ENCODE measurements at regions not wholly inside any gene's neighbourhood (a gene's known extent, or its start where the extent isn't known, plus 50 kb on each side); places are given as distances from the start of the nearest gene placed in this dataset.

GRCh38 chr12:123075646-123076171 is 75.2 kb downstream of the PITPNM2 start:
- no peaks in the 10 kb centered on the region for H3K36me3 Mint-ChIP-seq
- DNase-seq = peak; percentile 88
- H3K27ac Mint-ChIP-seq = peak overlapping the region; percentile 95
- peaks cover 41% of the 10 kb centered on the region for H3K4me1 Mint-ChIP-seq (ENCODE audit: low read depth)
- intact Hi-C loops (cut with micrococcal nuclease) = loop anchor here (1.0 to 5.0 kb wide), 12 partner anchors 32 to 640 kb away; partner anchors contain the start of genes ARL6IP4, MPHOSPH9, MTRFR and OGFOD2
- no peaks in the 10 kb centered on the region for H3K27me3 Mint-ChIP-seq
- POLR2A ChIA-PET = interaction anchor here (0.6 to 2.3 kb wide), 10 partner anchors 14 to 549 kb away, joined by 3 to 10 read pairs (median 5); partner anchors contain the start of genes KNTC1, MPHOSPH9, MTRFR and OGFOD2
- peak overlapping the region; percentile 68 for H3K4me3 Mint-ChIP-seq
- CTCF ChIA-PET = interaction anchor here (0.7 to 2.3 kb wide), 14 partner anchors 10 to 162 kb away, joined by 3 to 30 read pairs (median 4); partner anchors contain the start of genes MPHOSPH9, OGFOD2 and PITPNM2
- H3K9me3 Mint-ChIP-seq = no peaks in the 10 kb centered on the region

- intact Hi-C loops (cut with micrococcal nuclease) = loop anchor here (2.0 to 5.0 kb wide), 2 partner anchors 94 to 188 kb away; partner anchors contain the start of gene ARL6IP4
- peak overlapping the region; percentile 95 for H3K27ac Mint-ChIP-seq
- H3K4me3 Mint-ChIP-seq = peak overlapping the region; percentile 68
- DNase-seq = peak; percentile 22
- ChIA-PET POLR2A (interaction anchor here (0.6 to 2.3 kb wide), 7 partner anchors 10 to 548 kb away, joined by 3 to 10 read pairs (median 5); partner anchors contain the start of genes KNTC1, MPHOSPH9, MTRFR and RSRC2), CTCF (interaction anchor here (0.7 to 2.3 kb wide), 14 partner anchors 9 to 163 kb away, joined by 3 to 30 read pairs (median 4); partner anchors contain the start of genes MPHOSPH9, OGFOD2 and PITPNM2)
- no peaks in the 10 kb centered on the region for H3K9me3 Mint-ChIP-seq
- H3K27me3 Mint-ChIP-seq = no peaks in the 10 kb centered on the region
- H3K36me3 Mint-ChIP-seq = no peaks in the 10 kb centered on the region
- peaks cover 41% of the 10 kb centered on the region for H3K4me1 Mint-ChIP-seq (ENCODE audit: low read depth)
Observed at GRCh38 chr12:123075087-123075645, 75.7 kb downstream of the PITPNM2 start.

DNA sequence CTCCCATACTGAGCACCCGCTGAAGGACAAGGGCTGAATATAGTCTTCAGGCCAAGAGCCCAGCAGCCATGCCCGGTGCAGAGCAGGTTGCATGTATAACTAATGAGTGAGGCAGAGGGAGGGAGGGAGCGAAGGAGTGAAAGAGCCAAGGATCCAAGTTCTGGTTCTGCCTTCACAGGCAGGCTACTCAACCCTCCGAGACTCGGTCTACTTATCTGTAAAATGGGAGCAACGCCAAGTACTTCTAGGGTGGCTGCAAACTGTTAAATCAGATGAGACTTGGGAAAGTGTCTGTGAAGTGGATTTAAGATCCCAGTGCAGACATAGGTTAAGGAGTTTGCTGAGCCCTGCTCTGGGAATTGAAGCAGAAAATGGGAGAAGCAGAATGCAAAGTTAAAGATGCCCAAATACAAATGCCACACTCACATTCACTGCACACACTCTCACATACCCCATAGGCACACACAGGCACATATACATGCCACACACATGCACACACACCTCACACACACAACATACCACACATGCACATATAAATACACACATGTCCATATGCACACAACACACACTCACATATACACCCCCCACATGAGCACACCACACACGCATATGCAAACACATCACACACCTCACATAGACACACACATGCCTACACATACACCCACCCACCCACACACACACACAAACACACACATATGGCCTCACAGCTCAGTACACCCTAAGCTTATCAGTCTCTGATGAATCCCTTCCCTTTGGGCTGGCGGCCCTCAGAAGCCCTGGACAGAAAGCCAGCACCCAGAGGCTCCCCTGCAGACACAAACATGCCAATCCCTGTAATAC is 76.7 kb downstream of the PITPNM2 start:
- intact Hi-C loops (cut with micrococcal nuclease) = loop anchor here (2.0 kb wide), 1 partner anchor 93 kb away; the partner anchor contains the start of gene ARL6IP4
- H3K27ac Mint-ChIP-seq = no peak overlapping the region
- CTCF ChIA-PET = interaction anchor here (0.6 to 2.2 kb wide), 7 partner anchors 15 to 104 kb away, joined by 3 to 30 read pairs (median 4); partner anchors contain the start of gene PITPNM2
- POLR2A ChIA-PET = interaction anchor here (0.9 to 1.8 kb wide), 2 partner anchors 10 to 33 kb away, joined by 3 to 5 read pairs; no protein-coding TSS in a partner anchor
- no peak for DNase-seq
- no peaks in the 10 kb centered on the region for H3K9me3 Mint-ChIP-seq
- H3K27me3 Mint-ChIP-seq = no peaks in the 10 kb centered on the region
- H3K4me3 Mint-ChIP-seq = no peak overlapping the region
- peaks cover 41% of the 10 kb centered on the region for H3K4me1 Mint-ChIP-seq (ENCODE audit: low read depth)
- no peaks in the 10 kb centered on the region for H3K36me3 Mint-ChIP-seq

DNA sequence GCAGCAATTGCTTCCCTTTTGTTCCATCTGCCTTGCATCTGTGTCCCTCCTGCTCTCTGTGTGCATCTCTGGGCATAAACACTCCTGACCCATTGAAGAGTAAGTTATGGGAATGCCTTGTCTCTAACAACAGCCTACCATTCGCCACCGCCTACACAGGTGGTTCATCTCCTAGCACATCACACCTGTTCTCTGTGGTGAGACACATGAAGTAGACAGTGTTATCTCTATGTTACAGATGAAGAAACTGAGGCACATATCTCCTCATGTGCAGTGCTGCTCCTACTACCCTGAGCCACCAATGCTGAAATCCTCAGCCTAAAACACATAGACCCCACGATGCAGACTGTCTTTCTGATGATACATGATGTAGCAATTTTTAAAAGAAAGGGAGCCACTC is 77.6 kb downstream of the PITPNM2 start:
- Mint-ChIP-seq H3K27ac (no peak overlapping the region), H3K27me3 (no peaks in the 10 kb centered on the region), H3K9me3 (no peaks in the 10 kb centered on the region), H3K4me3 (no peak overlapping the region), H3K4me1 (ENCODE audit: low read depth) (peaks cover 41% of the 10 kb centered on the region), H3K36me3 (no peaks in the 10 kb centered on the region)
- ChIA-PET POLR2A (no interaction called here), CTCF (interaction anchor here (1.3 kb wide), 1 partner anchor 31 kb away, joined by 3 read pairs; no protein-coding TSS in a partner anchor)
- intact Hi-C loops (cut with micrococcal nuclease) = no loop called here
- no peak for DNase-seq

DNA sequence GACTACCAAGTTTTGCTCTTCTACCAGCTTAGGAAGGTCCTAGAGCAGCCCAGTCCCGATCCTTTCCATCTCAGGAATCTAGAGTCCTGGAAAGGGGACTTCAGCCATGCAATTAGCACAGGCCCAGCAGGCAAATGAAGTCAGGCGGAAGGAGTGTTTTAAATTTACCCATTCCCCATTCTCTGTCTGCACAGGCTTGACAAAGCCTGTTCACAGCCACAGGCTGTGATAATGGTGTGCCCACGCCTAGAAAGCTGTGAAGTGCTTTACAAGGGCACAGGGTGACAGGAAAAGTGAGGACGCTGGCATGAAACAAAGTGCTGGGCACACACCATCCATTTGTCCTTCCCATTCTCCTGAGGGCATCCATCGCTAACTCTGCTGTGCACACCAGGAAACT is 79.0 kb downstream of the PITPNM2 start:
- intact Hi-C loops (cut with micrococcal nuclease) = no loop called here
- DNase-seq = no peak
- no peaks in the 10 kb centered on the region for H3K36me3 Mint-ChIP-seq
- POLR2A ChIA-PET = no interaction called here
- no peak overlapping the region for H3K4me3 Mint-ChIP-seq
- CTCF ChIA-PET = interaction anchor here (1.2 kb wide), 1 partner anchor 27 kb away, joined by 6 read pairs; no protein-coding TSS in a partner anchor
- no peaks in the 10 kb centered on the region for H3K9me3 Mint-ChIP-seq
- H3K27me3 Mint-ChIP-seq = no peaks in the 10 kb centered on the region
- peaks cover 34% of the 10 kb centered on the region for H3K4me1 Mint-ChIP-seq (ENCODE audit: low read depth)
- no peak overlapping the region for H3K27ac Mint-ChIP-seq

DNA sequence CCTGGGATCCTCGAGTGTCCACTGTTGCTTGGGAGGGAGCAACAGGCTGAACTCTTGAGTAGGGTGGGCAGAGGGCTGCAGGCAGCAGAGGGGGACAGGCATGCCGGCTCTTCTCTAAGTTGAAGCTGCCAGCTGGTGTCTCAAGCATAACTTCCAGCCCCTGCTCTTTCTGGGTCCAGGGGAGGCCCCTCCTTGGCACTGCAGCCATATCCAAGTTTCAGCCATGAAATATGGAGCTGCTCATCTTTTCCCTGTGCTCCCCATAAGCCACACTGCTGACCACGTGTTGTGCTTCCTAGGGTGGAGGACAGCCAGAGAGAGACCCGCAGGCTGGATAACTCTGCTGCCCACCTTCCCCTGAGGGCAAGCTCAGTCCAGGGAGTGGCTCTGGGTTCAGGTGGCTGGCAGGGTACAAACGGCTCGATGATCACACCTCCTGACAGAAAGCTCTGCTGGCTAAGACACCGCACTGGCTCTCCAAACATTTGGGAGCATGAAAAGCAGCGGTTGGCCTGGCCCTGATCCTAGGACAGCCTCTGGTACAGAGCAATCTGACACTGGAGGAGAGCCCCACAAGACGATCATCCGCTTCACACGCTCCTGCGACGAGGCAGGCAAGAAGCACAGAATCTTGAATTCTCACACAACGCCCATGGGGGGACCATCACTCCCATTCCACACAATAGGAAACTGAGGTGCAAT is 79.6 kb downstream of the PITPNM2 start:
- Mint-ChIP-seq H3K4me3 (no peak overlapping the region), H3K4me1 (ENCODE audit: low read depth) (peaks cover 28% of the 10 kb centered on the region), H3K27me3 (no peaks in the 10 kb centered on the region), H3K36me3 (no peaks in the 10 kb centered on the region), H3K9me3 (no peaks in the 10 kb centered on the region), H3K27ac (no peak overlapping the region)
- ChIA-PET POLR2A (interaction anchor here (0.5 kb wide), 1 partner anchor 363 kb away, joined by 3 read pairs; no protein-coding TSS in a partner anchor), CTCF (interaction anchor here (1.2 to 1.3 kb wide), 2 partner anchors 27 kb away, joined by 4 to 6 read pairs; no protein-coding TSS in a partner anchor)
- no peak for DNase-seq
- intact Hi-C loops (cut with micrococcal nuclease) = no loop called here

- CTCF ChIA-PET = interaction anchor here (1.3 kb wide), 1 partner anchor 26 kb away, joined by 4 read pairs; no protein-coding TSS in a partner anchor
- no peaks in the 10 kb centered on the region for H3K36me3 Mint-ChIP-seq
- no peak overlapping the region for H3K4me3 Mint-ChIP-seq
- POLR2A ChIA-PET = interaction anchor here (0.5 kb wide), 1 partner anchor 364 kb away, joined by 3 read pairs; no protein-coding TSS in a partner anchor
- intact Hi-C loops (cut with micrococcal nuclease) = no loop called here
- H3K27me3 Mint-ChIP-seq = no peaks in the 10 kb centered on the region
- no peak overlapping the region for H3K27ac Mint-ChIP-seq
- DNase-seq = no peak
- H3K9me3 Mint-ChIP-seq = no peaks in the 10 kb centered on the region
- peaks cover 28% of the 10 kb centered on the region for H3K4me1 Mint-ChIP-seq (ENCODE audit: low read depth)
Observed at GRCh38 chr12:123070267-123071081, 80.4 kb downstream of the PITPNM2 start.

- CTCF ChIA-PET = interaction anchor here (1.3 to 2.2 kb wide), 2 partner anchors 25 to 26 kb away, joined by 4 to 6 read pairs; no protein-coding TSS in a partner anchor
Observed at GRCh38 chr12:123069436-123070266, 81.2 kb downstream of the PITPNM2 start.

GRCh38 chr12:123067654-123068053 is 83.2 kb downstream of the PITPNM2 start:
- POLR2A ChIA-PET = no interaction called here
- intact Hi-C loops (cut with micrococcal nuclease) = no loop called here
- no peaks in the 10 kb centered on the region for H3K9me3 Mint-ChIP-seq
- H3K36me3 Mint-ChIP-seq = no peaks in the 10 kb centered on the region
- H3K27ac Mint-ChIP-seq = no peak overlapping the region
- H3K27me3 Mint-ChIP-seq = no peaks in the 10 kb centered on the region
- CTCF ChIA-PET = interaction anchor here (2.2 kb wide), 1 partner anchor 24 kb away, joined by 6 read pairs; no protein-coding TSS in a partner anchor
- DNase-seq = no peak
- H3K4me1 Mint-ChIP-seq (ENCODE audit: low read depth) = peaks cover 11% of the 10 kb centered on the region
- no peak overlapping the region for H3K4me3 Mint-ChIP-seq

More at GRCh38 chr12:123069436-123070266, 81.2 kb downstream of the PITPNM2 start:
- Mint-ChIP-seq H3K27me3 (no peaks in the 10 kb centered on the region), H3K36me3 (no peaks in the 10 kb centered on the region), H3K9me3 (no peaks in the 10 kb centered on the region), H3K27ac (no peak overlapping the region), H3K4me3 (no peak overlapping the region), H3K4me1 (ENCODE audit: low read depth) (peaks cover 22% of the 10 kb centered on the region)
- DNase-seq = no peak
- POLR2A ChIA-PET = no interaction called here
- intact Hi-C loops (cut with micrococcal nuclease) = no loop called here

DNA sequence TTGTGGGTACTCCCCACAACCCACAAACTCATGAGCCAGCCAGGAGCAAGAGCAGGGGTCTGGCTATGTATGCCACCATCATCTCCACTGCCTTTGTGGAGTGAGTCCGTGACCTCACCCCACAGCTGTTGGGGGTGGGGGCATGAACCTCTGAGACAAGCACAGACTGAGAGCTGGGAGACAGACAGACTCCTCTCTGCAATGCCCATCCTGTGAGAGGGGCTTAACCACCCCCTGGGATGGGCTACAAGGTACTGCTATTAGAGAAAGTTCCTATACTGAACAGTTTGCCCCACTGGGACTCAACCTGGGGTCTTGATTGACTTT is 84.5 kb downstream of the PITPNM2 start:
- H3K36me3 Mint-ChIP-seq = no peaks in the 10 kb centered on the region
- CTCF ChIA-PET = interaction anchor here (0.6 kb wide), 1 partner anchor 9 kb away, joined by 3 read pairs; no protein-coding TSS in a partner anchor
- DNase-seq = no peak
- H3K27ac Mint-ChIP-seq = no peak overlapping the region
- no peaks in the 10 kb centered on the region for H3K27me3 Mint-ChIP-seq
- no peak overlapping the region for H3K4me3 Mint-ChIP-seq
- intact Hi-C loops (cut with micrococcal nuclease) = no loop called here
- POLR2A ChIA-PET = no interaction called here
- peaks cover 11% of the 10 kb centered on the region for H3K4me1 Mint-ChIP-seq (ENCODE audit: low read depth)
- H3K9me3 Mint-ChIP-seq = no peaks in the 10 kb centered on the region
